ENCODE measurements at regions not wholly inside any gene's neighbourhood (a gene's known extent, or its start where the extent isn't known, plus 50 kb on each side); places are given as distances from the start of the nearest gene placed in this dataset.

DNA sequence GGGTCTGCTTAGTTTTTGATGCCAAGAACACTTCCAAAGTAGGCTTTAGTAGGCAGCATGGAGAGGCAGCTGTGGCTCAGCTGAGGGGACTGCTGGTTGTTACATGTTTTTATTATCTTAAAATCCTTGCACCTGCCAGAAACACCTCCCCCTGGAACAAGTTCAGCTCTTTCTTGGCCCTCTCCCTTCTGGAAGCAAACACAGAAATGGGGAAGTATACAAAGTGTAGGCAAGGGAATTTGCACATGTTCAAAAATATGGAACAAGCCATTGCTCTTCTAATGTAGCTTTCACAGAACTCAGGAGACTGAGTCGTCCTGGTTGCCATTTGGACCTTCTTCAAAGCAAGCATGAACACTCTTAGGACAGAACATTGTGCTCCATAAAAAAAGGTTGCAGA is 169.1 kb upstream of the SEMA6D start:
- no peak for DNase-seq

DNA sequence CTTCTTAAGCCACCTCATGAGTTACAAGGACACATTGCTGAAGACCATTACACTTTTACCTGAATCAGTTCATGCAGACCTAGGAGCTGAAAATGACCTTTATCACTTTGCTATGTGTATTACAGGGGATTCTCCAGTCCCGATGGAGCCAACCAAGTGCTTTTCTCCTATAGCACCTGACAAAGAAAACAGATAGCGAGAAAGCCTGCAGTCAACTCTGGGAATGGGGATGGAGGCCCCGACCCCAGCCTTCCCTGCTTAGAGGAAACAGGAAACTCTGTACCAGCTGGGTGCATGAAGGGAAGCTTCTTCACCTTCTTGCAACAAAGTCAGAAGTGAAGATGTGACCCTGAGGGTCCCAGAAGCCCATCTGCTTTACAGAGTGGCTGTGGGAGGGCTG is 168.3 kb upstream of the SEMA6D start:
- no peak for DNase-seq

DNA sequence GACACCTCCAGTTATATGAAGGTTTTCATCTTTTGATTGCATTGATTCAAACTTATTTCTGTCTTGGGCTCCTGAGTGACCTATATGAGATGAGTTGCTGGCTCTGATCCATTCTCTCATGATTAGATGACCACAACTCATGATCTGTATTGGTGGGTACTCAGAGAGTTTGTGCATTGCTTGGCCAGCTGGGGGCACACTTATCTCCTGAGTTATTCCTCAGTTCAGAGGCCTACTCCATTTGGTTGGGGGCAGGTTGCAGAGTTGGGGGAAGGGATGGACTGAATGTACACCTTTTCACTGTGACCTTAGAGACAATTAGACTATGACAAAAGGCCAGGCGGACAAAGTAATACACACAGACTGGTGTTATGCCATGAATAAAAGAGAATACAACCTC is 166.2 kb upstream of the SEMA6D start:
- peak in 1 of 3 experiments; percentile 2 for DNase-seq

DNA sequence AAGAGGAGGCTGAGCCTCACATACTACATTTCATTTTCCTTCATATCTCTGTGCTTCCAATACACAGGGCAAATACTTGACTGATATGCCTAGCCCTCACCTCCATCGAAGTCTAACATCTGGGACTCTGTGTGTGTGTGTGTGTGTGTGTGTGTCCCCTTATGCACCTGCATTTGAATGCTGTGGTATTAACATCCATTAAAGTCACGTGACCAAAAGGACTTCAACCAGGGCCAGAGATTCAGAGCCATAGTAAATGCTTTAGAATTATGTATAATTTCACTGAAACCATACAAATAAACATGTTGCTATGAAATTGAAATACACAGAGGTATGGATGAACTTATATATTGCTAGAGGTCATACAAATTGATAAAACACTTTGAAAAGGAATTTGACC is 165.8 kb upstream of the SEMA6D start:
- no peak for DNase-seq

DNA sequence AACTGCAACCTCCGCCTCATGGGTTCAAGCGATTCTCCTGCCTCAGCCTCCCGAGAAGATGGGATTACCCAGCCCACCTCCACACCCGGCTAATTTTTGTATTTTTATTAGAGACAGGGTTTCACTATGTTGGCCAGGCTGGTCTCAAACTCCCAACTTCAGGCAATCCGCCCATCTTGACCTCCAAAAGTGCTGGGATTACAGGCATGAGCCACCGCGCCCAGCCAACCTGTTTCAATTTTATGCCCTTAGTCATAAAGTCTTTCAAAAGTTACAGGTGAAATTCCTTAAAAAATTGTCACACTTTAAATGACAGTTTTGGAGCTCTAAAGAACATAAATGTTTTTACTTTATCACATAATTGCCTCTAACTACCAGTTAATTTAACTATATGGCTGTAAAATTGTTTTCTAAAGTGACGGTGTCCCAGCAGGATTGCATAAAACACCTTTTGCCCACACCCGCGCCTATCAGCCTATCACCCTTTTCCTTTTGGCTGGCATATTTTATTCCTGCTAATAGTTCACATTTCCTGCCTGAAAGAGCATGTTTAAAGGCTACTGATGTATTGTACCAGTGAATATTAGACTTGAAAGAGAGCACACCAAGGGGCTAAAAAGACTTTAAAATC is 164.2 kb upstream of the SEMA6D start:
- DNase-seq: no peak

DNA sequence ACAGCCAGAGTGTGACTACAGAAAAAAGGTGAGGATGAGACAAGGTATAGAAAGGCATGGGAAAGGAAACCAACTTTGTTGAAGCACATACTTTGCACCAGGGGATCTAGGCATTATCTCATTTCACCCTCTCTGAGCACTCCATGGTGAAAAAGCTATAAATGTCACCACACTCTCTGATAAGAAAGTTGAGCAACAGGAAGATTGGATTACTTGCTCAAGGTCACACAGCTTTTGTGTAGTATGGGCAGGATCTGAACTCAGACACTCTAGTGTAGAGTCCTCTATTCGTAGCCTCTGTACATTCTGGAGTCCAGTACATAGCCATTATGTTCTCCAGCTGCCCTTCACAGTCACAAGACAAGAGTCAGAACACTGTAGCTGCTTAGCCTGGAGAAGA is 163.4 kb upstream of the SEMA6D start:
- DNase-seq: no peak

DNA sequence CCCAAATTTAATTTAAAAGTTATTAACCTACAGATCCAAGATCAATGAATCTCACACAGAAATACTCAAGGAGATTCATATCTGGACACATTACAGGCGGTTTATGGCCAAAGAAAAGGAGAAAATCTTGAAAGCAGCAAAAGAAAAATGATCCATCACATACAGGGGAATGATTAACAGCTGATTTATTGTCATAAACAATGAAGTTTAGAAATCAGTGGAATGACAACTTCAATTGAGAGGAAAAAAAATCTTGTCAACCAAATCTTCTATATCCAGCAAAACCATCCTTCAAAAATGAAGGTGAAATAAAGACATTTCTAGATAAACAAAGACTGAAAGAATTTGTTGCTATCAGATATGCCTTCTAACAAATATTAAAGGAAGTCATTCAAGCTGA is 156.2 kb upstream of the SEMA6D start:
- no peak for DNase-seq

DNA sequence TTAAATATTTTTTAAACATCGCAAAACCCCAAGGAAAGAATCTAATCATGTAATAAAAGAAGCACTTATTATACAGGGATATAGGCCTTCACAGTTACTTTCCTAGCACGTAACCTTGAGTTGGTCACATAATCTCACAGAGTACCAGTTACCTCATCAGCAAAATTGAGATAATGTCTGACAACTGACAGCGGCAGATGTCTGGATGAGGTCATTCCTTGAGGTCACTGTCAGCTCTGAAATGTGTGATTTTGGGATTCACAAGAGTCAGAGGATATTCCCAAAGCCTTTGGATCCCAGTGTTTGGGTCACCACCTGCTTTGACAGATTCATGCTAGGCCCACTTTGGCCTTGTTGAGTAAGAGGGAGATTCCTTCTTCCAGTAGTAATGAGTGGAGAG is 151.4 kb upstream of the SEMA6D start:
- no peak for DNase-seq

DNA sequence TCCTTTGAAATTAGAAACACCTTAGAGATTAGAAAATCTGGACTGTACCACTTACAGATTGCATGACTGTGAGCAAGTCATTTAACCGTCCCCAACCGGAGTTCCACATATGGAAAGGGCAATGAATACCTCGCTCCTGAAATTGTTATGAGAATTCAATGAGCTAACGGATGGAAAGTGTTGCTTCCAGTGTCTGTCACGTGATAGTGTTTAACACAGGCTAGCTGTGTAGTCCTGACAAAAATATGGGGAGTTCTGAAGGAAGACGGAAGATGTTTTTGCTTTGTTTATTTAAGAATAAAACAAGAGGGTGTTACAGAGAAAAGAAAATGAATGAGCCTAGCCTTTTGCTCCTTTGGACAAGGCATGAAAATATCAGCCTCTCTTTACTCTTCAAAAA is 150.7 kb upstream of the SEMA6D start:
- no peak for DNase-seq

DNA sequence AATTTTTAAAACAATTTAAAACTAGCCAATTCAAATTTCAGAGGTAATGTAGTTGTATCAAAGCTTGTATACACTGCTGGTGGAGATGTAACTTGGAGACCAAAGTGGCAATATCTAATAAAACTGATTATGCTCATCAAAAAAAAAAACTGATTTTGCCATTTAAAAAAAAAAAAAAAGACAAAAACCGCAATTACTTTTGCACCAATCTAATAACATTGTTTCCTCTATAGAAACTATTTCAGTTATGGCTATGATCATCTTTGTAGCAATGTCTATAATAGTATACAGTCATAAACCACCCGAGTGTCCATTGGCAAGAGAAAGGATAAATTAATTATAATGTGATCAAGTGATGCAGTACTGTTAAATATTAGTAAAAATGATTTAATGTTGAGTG is 149.3 kb upstream of the SEMA6D start:
- DNase-seq: no peak

DNA sequence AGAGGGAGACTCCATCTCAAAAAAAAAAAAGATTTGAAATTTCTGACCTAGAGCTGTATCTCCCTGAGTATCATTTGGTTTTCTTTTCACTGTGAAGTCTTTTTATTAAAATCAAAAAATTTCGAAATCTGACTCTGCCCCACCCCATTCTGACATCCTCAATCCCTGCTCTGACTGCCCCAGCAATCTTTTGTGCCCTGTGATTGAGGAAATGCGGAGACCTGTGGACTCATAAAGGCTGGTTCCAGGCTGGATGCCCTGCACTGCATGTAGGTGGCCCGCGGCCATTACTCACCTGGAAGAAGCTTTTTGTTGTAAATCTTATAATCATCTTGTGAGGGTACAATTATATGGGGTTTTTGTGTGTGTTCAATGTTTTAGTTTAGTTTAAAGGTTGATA is 147.3 kb upstream of the SEMA6D start:
- DNase-seq: no peak

DNA sequence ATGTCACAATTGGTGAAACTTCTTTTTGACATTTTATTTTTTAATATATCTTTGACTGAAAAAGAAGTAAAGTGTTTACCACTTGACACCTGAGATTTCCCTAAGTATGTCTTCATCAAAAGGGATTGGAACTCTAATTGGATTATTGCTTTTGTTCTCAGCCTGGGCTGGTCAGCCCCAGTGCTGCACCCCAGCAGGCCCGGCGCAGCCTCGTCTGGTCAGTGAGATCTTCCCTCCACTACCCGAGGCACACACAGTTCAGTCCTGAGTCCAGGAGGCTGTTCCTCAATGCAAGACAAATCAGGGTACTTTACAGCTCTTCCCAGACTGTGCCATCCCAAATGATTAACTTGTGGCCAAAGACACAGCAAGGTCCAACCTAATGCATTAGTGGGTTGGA is 146.9 kb upstream of the SEMA6D start:
- no peak for DNase-seq

DNA sequence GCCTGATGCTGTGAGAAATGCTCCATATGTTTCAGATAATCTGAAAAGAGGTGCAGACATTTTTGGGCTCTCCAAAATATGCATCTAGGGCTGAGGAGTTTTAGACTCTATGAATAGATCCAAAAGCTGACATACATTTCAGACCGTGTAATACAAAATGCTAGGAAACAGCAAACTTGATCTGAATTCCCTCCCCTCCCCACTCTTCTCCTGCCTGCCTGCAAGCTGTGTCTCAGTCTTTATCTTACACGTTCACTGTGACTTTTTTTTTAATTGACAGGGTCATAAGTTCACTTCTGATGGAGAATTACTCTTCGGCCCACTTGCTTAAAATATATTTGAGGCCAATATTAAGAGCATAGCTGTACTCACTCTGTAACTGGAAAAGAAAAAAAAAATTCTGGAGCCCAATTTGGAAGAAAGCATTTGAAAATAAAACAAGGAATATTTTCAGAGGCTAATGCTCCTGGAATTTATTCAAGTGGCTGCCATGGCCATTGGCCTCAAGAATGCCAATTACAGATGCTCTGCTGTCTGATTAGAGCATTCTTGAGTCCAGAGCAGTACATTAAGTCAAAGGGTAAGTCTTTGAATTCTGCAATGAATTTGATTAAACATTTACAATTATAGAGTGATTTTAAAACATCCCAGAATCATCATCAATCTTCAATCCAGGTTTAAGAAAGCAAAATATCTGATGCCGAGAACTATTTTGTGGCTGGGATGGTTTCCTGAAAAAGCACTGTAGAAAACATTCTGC is 146.2 kb upstream of the SEMA6D start:
- no peak for DNase-seq

DNA sequence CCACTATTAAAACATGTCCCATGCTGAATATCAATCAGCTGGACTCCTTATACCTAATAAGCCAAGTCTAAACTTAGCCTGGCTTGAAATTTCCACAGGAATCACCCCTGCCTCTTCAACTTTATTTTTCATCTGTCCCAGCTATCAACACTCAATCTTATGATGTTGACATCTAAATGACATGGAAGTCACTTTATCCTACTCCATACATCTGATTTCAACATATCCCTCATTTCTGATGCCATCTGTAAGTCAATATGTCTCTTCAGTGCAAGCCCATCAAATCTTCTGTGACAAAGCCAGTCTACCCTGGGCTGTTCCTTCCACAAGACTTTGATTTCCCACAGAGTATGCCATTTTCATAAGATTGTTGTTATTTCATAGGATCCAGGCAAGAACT is 143.6 kb upstream of the SEMA6D start:
- DNase-seq: no peak

DNA sequence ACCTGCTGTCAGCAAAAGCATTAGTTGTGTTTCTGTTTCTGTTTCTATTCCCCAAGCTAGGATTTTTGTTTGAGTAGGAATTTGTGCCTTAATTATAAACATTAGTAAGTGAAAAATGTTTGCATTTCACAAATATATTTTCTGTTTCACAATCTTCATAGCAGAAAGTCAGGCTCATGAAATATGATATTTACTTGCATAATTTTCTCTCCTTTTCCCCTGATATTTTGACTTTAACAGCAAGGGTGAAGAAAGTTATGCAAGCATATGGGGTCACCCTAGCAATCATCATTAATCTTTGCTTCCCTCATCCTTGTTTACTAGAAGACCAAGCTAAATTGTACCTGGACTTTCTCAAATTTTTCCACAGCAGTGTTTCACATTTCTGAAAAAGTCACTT is 140.3 kb upstream of the SEMA6D start:
- no peak for DNase-seq

DNA sequence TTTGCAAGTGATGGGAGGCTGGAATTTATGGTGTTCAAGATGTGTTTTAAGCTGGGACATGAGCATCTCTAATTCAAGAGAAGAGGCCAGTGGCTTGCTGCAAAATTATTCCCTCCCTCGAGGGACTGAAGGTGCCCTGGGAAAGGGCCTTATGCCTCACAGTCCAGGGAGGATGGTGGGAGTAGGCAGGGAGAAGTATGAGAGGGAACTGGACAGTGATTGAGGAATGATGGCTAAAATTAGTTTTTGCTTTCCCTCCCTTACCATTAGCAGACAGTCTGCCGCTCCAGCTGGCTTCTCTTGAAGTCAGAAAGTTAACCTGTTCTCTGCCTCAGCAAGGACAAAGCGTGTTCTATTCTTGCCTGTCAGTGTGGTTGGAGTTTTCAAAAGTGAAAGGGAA is 139.8 kb upstream of the SEMA6D start:
- DNase-seq: no peak

DNA sequence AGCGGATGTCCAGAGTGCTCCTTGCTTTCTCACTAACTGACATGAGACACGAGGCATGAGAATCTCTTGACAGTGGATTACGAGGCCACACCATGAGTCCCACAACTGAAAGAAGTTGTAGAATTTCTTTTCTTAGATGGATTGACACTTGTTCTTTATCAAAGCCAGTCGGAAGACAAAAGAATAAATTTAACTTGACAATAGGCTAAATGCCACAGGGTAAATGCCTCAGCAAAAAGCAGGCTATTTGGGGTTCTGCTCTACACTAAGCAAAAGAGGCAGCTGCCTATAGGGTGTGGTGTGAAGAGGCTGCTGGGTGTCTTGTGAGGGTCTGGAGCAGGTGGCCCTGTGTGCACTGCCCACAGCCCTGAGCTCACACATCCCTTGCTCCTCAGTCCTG is 135.1 kb upstream of the SEMA6D start:
- DNase-seq: no peak

DNA sequence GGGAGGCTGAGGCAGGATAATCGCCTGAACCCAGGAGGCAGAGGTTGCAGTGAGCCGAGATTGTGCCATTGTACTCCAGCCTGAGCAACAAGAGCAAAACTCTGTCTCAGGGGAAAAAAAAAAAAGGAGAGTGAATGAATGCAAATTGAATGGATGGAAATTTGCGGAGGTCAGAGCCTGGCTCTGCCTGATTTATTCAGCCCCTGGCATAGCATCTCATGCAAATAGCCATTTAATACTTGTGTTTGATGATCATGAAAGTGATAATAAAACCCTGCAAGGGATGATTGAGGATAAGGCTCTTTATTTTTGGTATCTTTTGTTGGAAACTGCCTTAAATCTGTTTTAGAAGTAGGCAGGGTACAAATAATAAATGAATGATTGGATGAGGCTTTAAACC is 133.0 kb upstream of the SEMA6D start:
- DNase-seq: no peak

DNA sequence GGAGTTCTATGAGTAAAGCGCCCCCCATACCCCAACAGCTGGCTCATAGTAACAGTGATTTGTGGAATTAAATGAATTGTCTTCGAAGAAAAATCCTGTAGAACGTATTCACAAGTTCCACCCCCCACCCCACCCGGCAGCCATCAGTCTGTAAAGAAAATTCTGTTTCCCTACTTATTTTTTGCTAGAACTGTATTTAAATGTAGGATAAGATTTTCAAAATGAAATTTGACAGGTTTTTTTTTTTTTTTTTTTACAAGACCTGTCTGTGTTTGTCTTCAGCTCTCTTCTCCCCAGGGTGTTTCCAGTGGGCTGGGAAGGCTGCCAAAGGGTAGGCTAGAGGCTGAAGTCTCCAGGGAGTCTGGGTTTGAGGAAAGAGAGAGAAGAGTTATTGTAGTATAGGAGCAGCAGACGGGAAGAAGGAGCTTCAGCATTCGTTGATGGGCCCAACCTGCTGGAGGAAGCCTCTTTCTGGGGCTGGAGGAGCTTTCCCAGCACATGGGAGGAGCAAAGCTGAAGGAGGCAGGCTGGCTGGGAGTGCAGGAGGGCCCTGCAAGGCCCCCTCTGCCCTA is 130.6 kb upstream of the SEMA6D start:
- DNase-seq: peak; percentile 57 to 87 (median 79)

DNA sequence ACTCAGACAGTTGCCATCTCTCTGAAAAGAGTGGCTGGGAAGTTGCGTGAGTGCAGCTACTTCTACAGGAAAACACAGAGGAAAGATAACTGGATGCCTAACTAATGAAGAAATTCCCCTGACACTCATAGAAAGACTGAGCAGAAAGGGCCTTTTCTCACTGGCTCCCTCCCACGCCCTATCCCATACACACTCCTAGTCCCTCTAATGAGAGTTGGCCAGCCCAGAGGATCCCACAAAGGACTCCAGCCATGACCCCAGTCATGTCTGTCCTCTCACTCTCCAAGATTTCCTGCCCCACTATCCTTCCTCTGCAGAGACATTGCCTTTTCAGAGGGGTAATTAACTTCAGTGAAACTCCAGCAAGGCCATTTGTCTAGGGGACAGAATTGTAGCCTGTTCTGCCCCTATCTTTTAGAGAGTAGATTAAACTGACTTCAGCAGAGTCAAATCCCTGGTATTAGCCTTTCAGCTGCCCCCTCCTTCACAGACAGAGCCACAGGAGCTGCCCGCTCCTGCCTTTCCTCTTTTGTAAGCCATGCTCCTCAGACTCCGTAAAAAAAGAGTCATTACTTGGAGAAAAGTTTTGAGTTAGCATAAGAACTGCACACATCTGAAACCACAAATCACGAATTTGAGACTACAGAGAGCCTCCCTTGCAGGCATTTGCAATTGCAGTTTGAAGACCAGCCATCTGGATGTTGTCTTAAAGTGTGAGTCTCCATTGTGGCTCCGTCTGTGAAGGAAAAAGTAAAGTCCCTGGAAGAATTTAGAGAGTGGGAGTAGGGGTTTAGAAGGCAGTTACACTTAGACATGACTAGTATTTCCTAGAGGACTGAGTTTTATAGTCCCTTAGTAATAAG is 129.1 kb upstream of the SEMA6D start:
- DNase-seq: no peak

DNA sequence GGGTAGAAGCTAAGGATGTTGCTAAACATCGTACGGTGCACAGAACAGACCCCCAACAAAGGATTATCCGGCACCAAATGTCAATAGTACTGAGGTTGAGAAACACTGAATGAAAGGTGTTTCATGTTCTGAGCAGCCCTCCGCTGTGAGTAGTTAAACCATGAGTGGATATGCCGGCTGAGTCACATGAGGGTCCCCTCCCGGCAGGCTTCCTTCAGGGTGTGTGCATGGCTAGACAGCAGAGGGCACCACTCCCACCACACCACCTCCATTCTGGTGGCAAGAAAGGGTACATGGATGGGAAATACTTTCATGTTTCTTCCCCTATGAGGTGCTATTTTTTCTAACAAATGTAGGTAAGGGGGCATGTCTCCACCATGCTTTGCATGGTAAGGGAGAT is 128.3 kb upstream of the SEMA6D start:
- DNase-seq: no peak

DNA sequence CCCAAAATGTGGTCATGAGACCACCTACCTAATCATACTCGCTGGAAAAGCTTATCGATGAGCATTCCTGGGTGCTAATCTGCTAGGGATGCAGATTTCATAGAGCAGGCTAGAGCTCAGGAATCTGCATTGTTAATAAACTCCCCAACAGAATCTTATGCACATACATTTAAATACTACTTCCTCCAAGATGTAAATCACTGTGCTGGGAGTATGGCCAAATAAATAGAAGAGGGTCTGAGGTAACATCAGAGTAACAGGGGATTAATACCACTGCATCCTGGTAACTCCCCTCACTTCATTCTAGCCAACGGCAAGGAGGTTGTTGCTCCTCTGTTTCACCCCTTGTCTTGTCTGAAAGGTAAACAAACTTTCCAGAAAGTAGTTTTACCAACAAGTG is 118.3 kb upstream of the SEMA6D start:
- no peak for DNase-seq

DNA sequence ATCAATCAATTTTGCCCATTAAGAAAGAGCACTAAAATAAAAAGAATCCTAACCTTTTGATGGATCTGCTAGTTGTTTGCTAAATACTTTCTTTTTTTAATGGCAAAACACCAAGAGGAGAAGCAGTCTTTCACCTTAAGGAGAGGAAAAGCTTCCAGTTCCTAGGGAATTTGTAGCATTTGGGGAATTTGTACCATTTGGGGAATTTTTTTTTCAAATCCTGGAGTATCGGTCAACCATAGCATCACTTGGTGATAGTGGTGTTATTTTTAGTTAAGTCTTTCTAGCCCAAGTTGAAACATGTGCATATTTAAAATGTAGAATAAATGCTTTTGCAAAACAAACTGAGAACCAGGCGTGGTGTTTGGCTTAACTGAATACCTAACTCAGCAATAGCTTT is 117.5 kb upstream of the SEMA6D start:
- DNase-seq: no peak

DNA sequence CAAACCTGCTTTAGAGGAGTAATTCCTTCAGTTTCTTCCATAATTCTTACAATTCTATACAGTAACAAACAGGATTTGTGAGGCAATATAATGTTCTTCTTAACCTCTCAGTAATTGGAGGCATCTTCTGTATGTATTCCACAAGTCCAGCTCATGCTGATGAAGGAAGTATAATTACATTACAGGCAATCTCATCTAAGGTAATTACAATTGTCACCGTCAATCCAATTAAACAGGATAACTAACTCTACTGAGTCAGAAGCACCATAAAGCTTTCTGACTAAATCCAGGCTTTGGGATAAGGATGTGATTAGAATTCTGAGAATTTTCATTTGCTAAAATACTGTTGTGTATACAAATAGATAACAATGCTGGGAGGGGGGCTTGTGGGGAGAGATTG is 115.2 kb upstream of the SEMA6D start:
- peak in 1 of 3 experiments; percentile 1 for DNase-seq
